Vagina (tissue), 2 donors: ENCODE measurements at regions not wholly inside any gene's neighbourhood (a gene's known extent, or its start where the extent isn't known, plus 50 kb on each side); places are given as distances from the start of the nearest gene placed in this dataset.

Source experiments
- DNase-seq, 2 donors: peaks; one replicate each; pipeline ENCODE4 v3.0.0-alpha.2; 2017; ENCODE audit errors: extremely low spot score in 2 of 2
- H3K27ac ChIP-seq: fragments of 200-600 bp; sonication (generic); one replicate; pipeline ENCODE4 v1.5.1; 2019
- H3K27me3 ChIP-seq: fragments of 200-600 bp; sonication (generic); one replicate; pipeline ENCODE4 v1.5.1; 2019
- H3K36me3 ChIP-seq, 2 donors: fragments of 200-600 bp; sonication (generic); one replicate each; pipeline ENCODE4 v1.5.1; 2017 to 2019
- H3K4me1 ChIP-seq: fragments of 200-600 bp; sonication (generic); one replicate; pipeline ENCODE4 v1.5.1; 2019
- H3K4me3 ChIP-seq, 2 donors: fragments of 200-600 bp; sonication (generic); 1 replicate in 1 of 2; 2 replicates in 1 of 2; pipeline ENCODE4 v1.5.1; 2016 to 2019
- H3K9me3 ChIP-seq: fragments of 200-600 bp; sonication (generic); one replicate; pipeline ENCODE4 v1.5.1; 2019
- CTCF ChIP-seq, 3 experiments: fragments of 450-650 bp in 2 of 3; fragments of 200-600 bp in 1 of 3; sonication (generic) in 1 of 3; IDR thresholded peaks; one replicate each; pipeline ENCODE4 v1.5.1; 2017 to 2019; ENCODE audit warnings: antibody characterized with exemption in 3 of 3, mild to moderate bottlenecking in 2 of 3, moderate library complexity in 2 of 3
- POLR2A ChIP-seq, 2 donors: fragments of 450-650 bp; IDR thresholded peaks; one replicate each; pipeline ENCODE4 v1.6.1; 2017; ENCODE audit warnings: antibody characterized with exemption in 2 of 2, mild to moderate bottlenecking in 2 of 2, moderate library complexity in 2 of 2
- POLR2AphosphoS5 ChIP-seq, 2 donors: sonication (generic); formaldehyde crosslinking; IDR thresholded peaks; one replicate each; pipeline ENCODE4 v1.9.0; 2017; ENCODE audit warnings: antibody characterized with exemption in 2 of 2, mild to moderate bottlenecking in 2 of 2, low read depth in 1 of 2; ENCODE audit not compliant: insufficient read depth in 1 of 2
- intact Hi-C: fragments of 100-400 bp; cut with DNase I; formaldehyde crosslinking; loops from one replicate; pipeline ENCODE4 v1.15.1; 2023

GRCh38 chr3:153901152-153901551 is 220.0 kb upstream of the ARHGEF26 start:
- Histone ChIP-seq H3K4me3 (no peak overlapping the region), H3K4me1 (no peaks in the 10 kb centered on the region), H3K36me3 (no peaks in the 10 kb centered on the region), H3K27ac (no peak overlapping the region), H3K27me3 (no peaks in the 10 kb centered on the region), H3K9me3 (no peaks in the 10 kb centered on the region)
- DNase-seq, result no peak
- intact Hi-C loops, result no loop called here
- TF ChIP-seq POLR2A (IDR thresholded peaks at IDR 0.05), result no peak
- TF ChIP-seq CTCF (IDR thresholded peaks at IDR 0.05), result no peak
- TF ChIP-seq POLR2AphosphoS5 (IDR thresholded peaks at IDR 0.05; ENCODE audit: insufficient read depth in 1 of 2, low read depth in 1 of 2), result no peak

- no peak overlapping the region for H3K27ac ChIP-seq
- intact Hi-C loops, result no loop called here
- no peaks in the 10 kb centered on the region for H3K4me1 ChIP-seq
- no peak overlapping the region for H3K4me3 ChIP-seq
- no peaks in the 10 kb centered on the region for H3K9me3 ChIP-seq
- DNase-seq, result no peak
- no peaks in the 10 kb centered on the region for H3K36me3 ChIP-seq
- no peaks in the 10 kb centered on the region for H3K27me3 ChIP-seq
- TF ChIP-seq POLR2A (IDR thresholded peaks at IDR 0.05), result no peak
- TF ChIP-seq POLR2AphosphoS5 (IDR thresholded peaks at IDR 0.05; ENCODE audit: insufficient read depth in 1 of 2, low read depth in 1 of 2), result no peak
- no peak for TF ChIP-seq CTCF (IDR thresholded peaks at IDR 0.05)
Measured at GRCh38 chr3:153901991-153902390, 219.2 kb upstream of the ARHGEF26 start.

- no peaks in the 10 kb centered on the region for H3K27me3 ChIP-seq
- H3K4me1 ChIP-seq, result no peaks in the 10 kb centered on the region
- H3K4me3 ChIP-seq, result no peak overlapping the region
- no peak for DNase-seq
- H3K9me3 ChIP-seq, result no peaks in the 10 kb centered on the region
- no peak for TF ChIP-seq POLR2AphosphoS5 (IDR thresholded peaks at IDR 0.05; ENCODE audit: insufficient read depth in 1 of 2, low read depth in 1 of 2)
- no peak for TF ChIP-seq POLR2A (IDR thresholded peaks at IDR 0.05)
- H3K27ac ChIP-seq, result no peak overlapping the region
- intact Hi-C loops, result no loop called here
- no peaks in the 10 kb centered on the region for H3K36me3 ChIP-seq
Measured at GRCh38 chr3:153903430-153903829, 217.8 kb upstream of the ARHGEF26 start.

- DNase-seq, result no peak
- Histone ChIP-seq H3K36me3 (no peaks in the 10 kb centered on the region), H3K4me3 (no peak overlapping the region), H3K9me3 (no peaks in the 10 kb centered on the region), H3K27me3 (no peaks in the 10 kb centered on the region), H3K27ac (no peak overlapping the region), H3K4me1 (no peaks in the 10 kb centered on the region)
- intact Hi-C loops, result no loop called here
- no peak for TF ChIP-seq POLR2AphosphoS5 (IDR thresholded peaks at IDR 0.05; ENCODE audit: insufficient read depth in 1 of 2, low read depth in 1 of 2)
- no peak for TF ChIP-seq CTCF (IDR thresholded peaks at IDR 0.05)
- TF ChIP-seq POLR2A (IDR thresholded peaks at IDR 0.05), result no peak
Measured at GRCh38 chr3:153906366-153906765, 214.8 kb upstream of the ARHGEF26 start.

- Histone ChIP-seq H3K4me3 (no peak overlapping the region), H3K4me1 (no peaks in the 10 kb centered on the region), H3K36me3 (no peaks in the 10 kb centered on the region), H3K9me3 (no peaks in the 10 kb centered on the region), H3K27ac (no peak overlapping the region), H3K27me3 (no peaks in the 10 kb centered on the region)
- TF ChIP-seq CTCF (IDR thresholded peaks at IDR 0.05), result no peak
- no peak for TF ChIP-seq POLR2A (IDR thresholded peaks at IDR 0.05)
- TF ChIP-seq POLR2AphosphoS5 (IDR thresholded peaks at IDR 0.05; ENCODE audit: insufficient read depth in 1 of 2, low read depth in 1 of 2), result no peak
- intact Hi-C loops, result no loop called here
- DNase-seq, result no peak
Measured at GRCh38 chr3:153910387-153910786, 210.8 kb upstream of the ARHGEF26 start.

GRCh38 chr3:153911116-153911515 is 210.1 kb upstream of the ARHGEF26 start:
- no peak overlapping the region for H3K27ac ChIP-seq
- intact Hi-C loops, result no loop called here
- TF ChIP-seq POLR2AphosphoS5 (IDR thresholded peaks at IDR 0.05; ENCODE audit: insufficient read depth in 1 of 2, low read depth in 1 of 2) (no peak), CTCF (IDR thresholded peaks at IDR 0.05) (no peak), POLR2A (IDR thresholded peaks at IDR 0.05) (no peak)
- no peak overlapping the region for H3K4me3 ChIP-seq
- H3K27me3 ChIP-seq, result no peaks in the 10 kb centered on the region
- DNase-seq, result no peak
- no peaks in the 10 kb centered on the region for H3K4me1 ChIP-seq
- H3K9me3 ChIP-seq, result no peaks in the 10 kb centered on the region
- H3K36me3 ChIP-seq, result no peaks in the 10 kb centered on the region
